ENCODE measurements at regions not wholly inside any gene's neighbourhood (a gene's known extent, or its start where the extent isn't known, plus 50 kb on each side); places are given as distances from the start of the nearest gene placed in this dataset.

DNA sequence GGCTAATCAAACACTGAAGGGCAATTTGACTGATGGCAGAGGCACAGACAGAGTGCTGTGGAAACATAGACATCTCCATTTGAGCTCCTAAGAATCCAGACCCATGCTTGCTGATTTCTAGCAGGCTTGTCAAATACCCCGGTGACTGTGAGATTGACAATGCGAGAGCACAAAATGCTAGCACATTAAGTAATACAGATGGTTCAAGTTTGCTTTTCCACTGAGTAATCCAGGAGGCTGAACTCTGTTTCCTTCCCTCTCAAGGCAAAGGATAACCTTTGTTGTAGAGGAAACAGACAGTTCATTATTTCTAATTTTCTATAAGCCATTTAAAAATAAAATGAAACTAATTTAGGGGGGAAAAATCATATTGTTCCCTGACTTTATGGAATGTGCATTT is 256.5 kb upstream of the CRY1 start:
- no peak overlapping the region for H2AFZ ChIP-seq (ENCODE audit: low read length)
- H3K23ac ChIP-seq (ENCODE audit: insufficient read length), result no peak overlapping the region
- H3K4ac ChIP-seq (replicated peaks; ENCODE audit: insufficient read length, low read depth, low read length), result no peak overlapping the region
- no peaks in the 10 kb centered on the region for H3K79me1 ChIP-seq (ENCODE audit: low read depth, low read length)
- no peak overlapping the region for H3K14ac ChIP-seq (ENCODE audit: insufficient read length)
- H3K4me3 ChIP-seq (ENCODE audit: extremely low read depth in 1 of 4, insufficient read depth in 2 of 4, low read depth in 3 of 4, low read length in 4 of 4), result no peak overlapping the region
- no peak overlapping the region for H3K18ac ChIP-seq (ENCODE audit: extremely low read depth, low read length)
- no peak overlapping the region for H2BK20ac ChIP-seq (ENCODE audit: low read length)
- no peak overlapping the region for H2AK5ac ChIP-seq (ENCODE audit: low read depth, low read length)
- H4K91ac ChIP-seq (replicated peaks; ENCODE audit: insufficient read length, low read length), result no peak overlapping the region
- H3K56ac ChIP-seq (replicated peaks; ENCODE audit: insufficient read length, low read depth, low read length), result no peak overlapping the region
- H4K5ac ChIP-seq (ENCODE audit: insufficient read length, low read depth, low read length), result no peak overlapping the region
- no peak overlapping the region for H2BK12ac ChIP-seq (ENCODE audit: low read depth, low read length)
- H2BK15ac ChIP-seq (ENCODE audit: low read length), result no peak overlapping the region
- ChIA-PET CTCF (ENCODE audit: partially characterized antibody) (interaction anchor here (1.3 to 2.3 kb wide), 3 partner anchors 19 to 55 kb away, joined by 3 to 9 read pairs (median 6); no protein-coding TSS in a partner anchor), POLR2A (ENCODE audit: partially characterized antibody) (interaction anchor here (1.0 kb wide), 1 partner anchor 11 kb away, joined by 3 read pairs; no protein-coding TSS in a partner anchor)
- H2BK5ac ChIP-seq (ENCODE audit: low read depth, low read length), result no peak overlapping the region
- H3K23me2 ChIP-seq (ENCODE audit: low read depth, low read length), result no peaks in the 10 kb centered on the region
- no peak overlapping the region for H3K27ac ChIP-seq (ENCODE audit: low read depth, low read length)
- WGBS, 2 experiments (ENCODE audit: extremely low coverage in 1 of 2, insufficient coverage in 1 of 2, insufficient read length in 1 of 2, insufficient replicate concordance in 2 of 2, low coverage in 1 of 2, low lambda C conversion rate in 2 of 2, missing lambda C conversion rate in 1 of 2), result 100% methylated on average over 2 of the region's 2 CpGs; no CpG with 5 or more reads in 1 of the 2 experiments
- H4K8ac ChIP-seq (ENCODE audit: extremely low read depth, insufficient read depth, low read length), result no peak overlapping the region
- no peak overlapping the region for H3K9ac ChIP-seq (replicated peaks in 1 of 4; ENCODE audit: extremely low read depth in 1 of 4, low read depth in 3 of 4, low read length in 3 of 4)
- H2BK120ac ChIP-seq (replicated peaks; ENCODE audit: low read depth, low read length), result no peak overlapping the region
- peaks cover 6 to 12% of the 10 kb centered on the region in 2 experiments for H3K9me3 ChIP-seq (ENCODE audit: insufficient read depth in 2 of 2, low read depth in 1 of 2, low read length in 1 of 2)
- H3K27me3 ChIP-seq (replicated peaks in 1 of 4; ENCODE audit: control insufficient read depth in 3 of 4, extremely low read depth in 1 of 4, insufficient read depth in 3 of 4, low read length in 3 of 4), result no peaks in the 10 kb centered on the region
- no peaks in the 10 kb centered on the region for H3K4me1 ChIP-seq (replicated peaks in 1 of 4; ENCODE audit: control insufficient read depth in 3 of 4, insufficient read depth in 4 of 4, low read length in 3 of 4)
- FAIRE-seq (no peak), DNase-seq (ENCODE audit: low read depth in 1 of 2, low spot score in 2 of 2) (no peak)
- no peaks in the 10 kb centered on the region for H4K20me1 ChIP-seq (replicated peaks in 1 of 2; ENCODE audit: control insufficient read depth in 1 of 2, insufficient read depth in 2 of 2, low read length in 2 of 2)
- H3K36me3 ChIP-seq (ENCODE audit: control insufficient read depth in 2 of 4, insufficient read depth in 4 of 4, low read length in 3 of 4), result no peaks in the 10 kb centered on the region
- no peaks in the 10 kb centered on the region for H3K79me2 ChIP-seq (ENCODE audit: control insufficient read depth in 1 of 2, insufficient read depth in 2 of 2, low read length in 2 of 2)
- TF ChIP-seq RXRA (IDR thresholded peaks at IDR 0.05; ENCODE audit: insufficient read depth, low read depth, low read length), result no peak
- no peak for TF ChIP-seq JUN (IDR thresholded peaks at IDR 0.05; ENCODE audit: low read depth, low read length)
- no peak for TF ChIP-seq CHD1 (IDR thresholded peaks at IDR 0.05; ENCODE audit: low read depth, low read length)
- H3K4me2 ChIP-seq (ENCODE audit: insufficient read depth in 1 of 2, low read depth in 2 of 2, low read length in 2 of 2), result no peak overlapping the region

Measured in H1 (cell line).